Keratinocyte (primary cell): ENCODE measurements at regions not wholly inside any gene's neighbourhood (a gene's known extent, or its start where the extent isn't known, plus 50 kb on each side); places are given as distances from the start of the nearest gene placed in this dataset.
"Not testable (repeated sequence)": the region's sequence is repeated elsewhere in the genome, so short reads cannot be mapped to it uniquely, and the experiment has no call there.

Experiments
- DNase-seq: peaks from one replicate; pipeline ENCODE4 v3.0.0-alpha.2; 2011; ENCODE audit warnings: low read depth, missing footprints, low spot score
- FAIRE-seq: peaks from 2 replicates; lab custom pipeline; 2011; peaks lifted over from hg19 to GRCh38; lab: Jason Lieb, UNC
- H2AFZ ChIP-seq: 2 replicates; pipeline ENCODE4 v1.6.0; 2012; ENCODE audit warnings: low read length, control low read depth, inconsistent platforms; ENCODE audit not compliant: control insufficient read depth
- H3K27ac ChIP-seq: 2 replicates; pipeline ENCODE4 v1.5.1; 2011; ENCODE audit warnings: low read length; ENCODE audit not compliant: control insufficient read depth, insufficient read depth
- H3K27me3 ChIP-seq: 3 replicates; pipeline ENCODE4 v1.6.0; 2011; ENCODE audit warnings: low read length; ENCODE audit not compliant: control insufficient read depth, insufficient read depth; ENCODE audit errors: extremely low read depth
- H3K36me3 ChIP-seq, 2 experiments: 2 replicates in 1 of 2; 3 replicates in 1 of 2; pipeline ENCODE4 v1.5.1; 2011; ENCODE audit warnings: low read length in 2 of 2, mild to moderate bottlenecking in 1 of 2; ENCODE audit not compliant: control insufficient read depth in 2 of 2, insufficient read depth in 2 of 2; ENCODE audit errors: extremely low read depth in 1 of 2
- H3K4me1 ChIP-seq: 3 replicates; pipeline ENCODE4 v1.5.1; 2011; ENCODE audit warnings: low read length; ENCODE audit not compliant: control insufficient read depth, insufficient read depth; ENCODE audit errors: extremely low read depth
- H3K4me2 ChIP-seq: 3 replicates; pipeline ENCODE4 v1.6.0; 2011; ENCODE audit warnings: low read depth, low read length; ENCODE audit not compliant: control insufficient read depth, insufficient read depth; ENCODE audit errors: extremely low read depth
- H3K4me3 ChIP-seq, 3 experiments: fragments of 200-600 bp in 1 of 3; sonication (generic) in 1 of 3; 2 replicates in 2 of 3; 3 replicates in 1 of 3; pipeline ENCODE4 v1.5.1; 2011 to 2016; ENCODE audit warnings: low read length in 3 of 3, mild to moderate bottlenecking in 3 of 3, control low read depth in 2 of 3, inconsistent platforms in 1 of 3, low read depth in 1 of 3, mixed read lengths in 1 of 3, mixed run types in 1 of 3, moderate library complexity in 1 of 3; ENCODE audit not compliant: control insufficient read depth in 2 of 3, insufficient read depth in 2 of 3; ENCODE audit errors: extremely low read depth in 1 of 3
- H3K79me2 ChIP-seq: 2 replicates; pipeline ENCODE4 v1.6.0; 2012; ENCODE audit warnings: low read length; ENCODE audit not compliant: control insufficient read depth, insufficient read depth
- H3K9ac ChIP-seq: 3 replicates; pipeline ENCODE4 v1.6.0; 2011; ENCODE audit warnings: low read length; ENCODE audit not compliant: control insufficient read depth, insufficient read depth; ENCODE audit errors: extremely low read depth
- H3K9me1 ChIP-seq: 3 replicates; pipeline ENCODE4 v1.6.0; 2011; ENCODE audit warnings: low read length; ENCODE audit not compliant: control insufficient read depth, insufficient read depth; ENCODE audit errors: extremely low read depth
- H3K9me3 ChIP-seq: 2 replicates; pipeline ENCODE4 v1.5.1; 2012; ENCODE audit warnings: low read depth, low read length; ENCODE audit not compliant: control insufficient read depth
- H4K20me1 ChIP-seq: 3 replicates; pipeline ENCODE4 v1.6.0; 2011; ENCODE audit warnings: low read length; ENCODE audit not compliant: control insufficient read depth, insufficient read depth; ENCODE audit errors: extremely low read depth
- EZH2 ChIP-seq: IDR thresholded peaks from one replicate; pipeline ENCODE4 v1.6.1; 2012; ENCODE audit warnings: inconsistent platforms, mild to moderate bottlenecking, low read length, moderate library complexity
- dilution Hi-C: fragments of 300-500 bp; cut with MboI; formaldehyde crosslinking; loops from one replicate; pipeline ENCODE4 v1.7.0; 2020; ENCODE audit warnings: low sequenced_read_pairs; ENCODE audit not compliant: extremely low pct_ligation_motif_present
- TF ChIP-seq, protein P1 (sequence below), 3 experiments: IDR thresholded peaks in 1 of 3; conservative IDR thresholded peaks in 1 of 3; optimal IDR thresholded peaks in 1 of 3; 2 replicates in 2 of 3; 3 replicates in 1 of 3; pipeline versions ENCODE3 to v1.5.1; 2011; ENCODE audit warnings: low read length in 3 of 3, mild to moderate bottlenecking in 3 of 3, moderate library complexity in 2 of 3, control low read depth in 1 of 3, inconsistent platforms in 1 of 3; ENCODE audit not compliant: insufficient read depth in 2 of 3; ENCODE audit errors: extremely low read depth in 1 of 3

DNA sequence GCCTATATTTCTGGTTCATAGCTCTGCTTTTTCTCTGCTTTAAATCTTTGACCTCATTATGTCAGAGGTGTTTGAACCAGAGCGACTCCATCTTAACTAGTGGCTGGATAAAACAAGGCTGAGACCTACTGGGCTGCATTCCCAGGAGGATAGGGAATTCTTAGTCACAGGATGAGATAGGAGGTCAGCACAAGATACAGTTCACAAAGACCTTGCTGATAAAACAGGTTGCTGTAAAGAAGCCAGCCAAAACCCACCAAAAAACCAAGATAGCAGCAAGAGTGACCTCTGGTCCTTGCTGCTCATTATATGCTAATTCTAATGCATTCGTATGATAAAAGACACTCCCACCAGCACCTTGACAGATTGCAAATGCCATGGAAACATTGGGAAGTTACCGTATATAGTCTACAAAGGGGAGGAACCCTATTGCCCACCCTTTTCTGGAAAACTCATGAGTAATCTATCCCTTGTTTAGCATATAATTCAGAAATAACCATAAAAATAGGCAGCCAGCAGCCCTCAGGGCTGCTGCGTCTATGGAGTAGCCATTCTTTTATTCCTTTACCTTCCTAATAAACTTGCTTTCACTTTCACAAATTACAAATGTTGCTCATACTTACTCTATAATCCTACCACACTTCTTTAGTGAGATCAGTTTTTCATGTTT is 193.9 kb downstream of the NAF1 start:
- no peak for TF ChIP-seq EZH2
- no peaks in the 10 kb centered on the region for H3K4me1 ChIP-seq
- no peak for FAIRE-seq
- no peaks in the 10 kb centered on the region for H3K79me2 ChIP-seq
- no peak overlapping the region for H3K9ac ChIP-seq
- H3K4me2 ChIP-seq = no peak overlapping the region
- H3K27me3 ChIP-seq = no peaks in the 10 kb centered on the region
- H3K4me3 ChIP-seq = no peak overlapping the region
- H3K9me3 ChIP-seq = no peaks in the 10 kb centered on the region
- DNase-seq = no peak
- H2AFZ ChIP-seq = no peak overlapping the region
- dilution Hi-C loops = no loop called here
- no peaks in the 10 kb centered on the region for H3K36me3 ChIP-seq
- H3K27ac ChIP-seq = no peak overlapping the region
- no peaks in the 10 kb centered on the region for H3K9me1 ChIP-seq
- H4K20me1 ChIP-seq = no peaks in the 10 kb centered on the region

DNA sequence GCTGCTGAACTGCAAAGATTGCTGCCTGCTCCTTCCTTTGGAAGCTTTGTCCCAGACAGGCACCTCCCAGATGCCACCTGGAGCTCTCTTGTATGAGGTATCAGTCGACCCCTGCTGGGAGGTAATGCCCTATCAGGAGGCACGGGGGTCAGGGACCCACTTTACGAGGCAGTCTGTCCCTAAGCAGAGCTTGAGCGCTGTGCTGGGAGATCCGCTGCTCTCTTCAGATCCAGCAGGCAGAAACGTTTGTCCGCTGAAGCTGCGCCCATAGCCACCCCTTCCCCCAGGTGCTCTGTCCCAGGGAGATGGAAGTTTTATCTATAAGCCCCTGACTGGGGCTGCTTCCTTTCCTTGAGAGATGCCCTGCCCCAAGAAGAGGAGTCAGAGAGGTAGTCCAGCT is 197.5 kb downstream of the NAF1 start:
- H2AFZ ChIP-seq = no peak overlapping the region
- no peak overlapping the region for H3K4me3 ChIP-seq
- dilution Hi-C loops = no loop called here
- FAIRE-seq (no peak), DNase-seq (no peak)
- no peak overlapping the region for H3K4me2 ChIP-seq
- no peaks in the 10 kb centered on the region for H3K36me3 ChIP-seq
- no peaks in the 10 kb centered on the region for H4K20me1 ChIP-seq
- TF ChIP-seq, protein P1, sequence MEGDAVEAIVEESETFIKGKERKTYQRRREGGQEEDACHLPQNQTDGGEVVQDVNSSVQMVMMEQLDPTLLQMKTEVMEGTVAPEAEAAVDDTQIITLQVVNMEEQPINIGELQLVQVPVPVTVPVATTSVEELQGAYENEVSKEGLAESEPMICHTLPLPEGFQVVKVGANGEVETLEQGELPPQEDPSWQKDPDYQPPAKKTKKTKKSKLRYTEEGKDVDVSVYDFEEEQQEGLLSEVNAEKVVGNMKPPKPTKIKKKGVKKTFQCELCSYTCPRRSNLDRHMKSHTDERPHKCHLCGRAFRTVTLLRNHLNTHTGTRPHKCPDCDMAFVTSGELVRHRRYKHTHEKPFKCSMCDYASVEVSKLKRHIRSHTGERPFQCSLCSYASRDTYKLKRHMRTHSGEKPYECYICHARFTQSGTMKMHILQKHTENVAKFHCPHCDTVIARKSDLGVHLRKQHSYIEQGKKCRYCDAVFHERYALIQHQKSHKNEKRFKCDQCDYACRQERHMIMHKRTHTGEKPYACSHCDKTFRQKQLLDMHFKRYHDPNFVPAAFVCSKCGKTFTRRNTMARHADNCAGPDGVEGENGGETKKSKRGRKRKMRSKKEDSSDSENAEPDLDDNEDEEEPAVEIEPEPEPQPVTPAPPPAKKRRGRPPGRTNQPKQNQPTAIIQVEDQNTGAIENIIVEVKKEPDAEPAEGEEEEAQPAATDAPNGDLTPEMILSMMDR (optimal IDR thresholded peaks at IDR 0.05 in 1 of 3, IDR thresholded peaks at IDR 0.05 in 1 of 3, conservative IDR thresholded peaks at IDR 0.05 in 1 of 3; ENCODE audit: extremely low read depth in 1 of 3, insufficient read depth in 2 of 3, low read length in 3 of 3) = no peak
- TF ChIP-seq EZH2 = no peak
- no peaks in the 10 kb centered on the region for H3K4me1 ChIP-seq
- H3K9me1 ChIP-seq = no peaks in the 10 kb centered on the region
- H3K9ac ChIP-seq = no peak overlapping the region
- H3K27ac ChIP-seq = no peak overlapping the region
- no peaks in the 10 kb centered on the region for H3K79me2 ChIP-seq
- no peaks in the 10 kb centered on the region for H3K27me3 ChIP-seq
- no peaks in the 10 kb centered on the region for H3K9me3 ChIP-seq

DNA sequence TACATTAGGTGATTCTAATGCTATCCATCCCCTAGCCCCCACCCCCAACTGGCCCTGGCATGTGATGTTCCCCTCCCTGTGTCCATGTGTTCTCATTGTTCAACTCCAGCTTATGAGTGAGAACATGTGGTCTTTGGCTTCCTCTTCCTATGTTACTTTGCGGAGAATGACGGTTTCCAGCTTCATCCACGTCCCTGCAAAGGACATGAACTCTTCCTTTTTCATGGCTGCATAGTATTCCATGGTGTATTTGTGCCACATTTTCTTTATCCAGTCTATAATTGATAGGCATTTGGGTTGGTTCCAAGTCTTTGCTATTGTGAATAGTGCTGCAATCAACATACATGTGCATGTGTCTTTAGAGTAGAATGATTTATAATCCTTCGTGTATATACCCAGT is 200.7 kb downstream of the NAF1 start:
- FAIRE-seq = not testable (repeated sequence)

More for the DNA sequence above, 200.7 kb downstream of the NAF1 start:
- H3K4me1 ChIP-seq, H3K9me3 ChIP-seq, dilution Hi-C loops, DNase-seq, H3K9me1 ChIP-seq, H4K20me1 ChIP-seq, H3K4me3 ChIP-seq, H2AFZ ChIP-seq, H3K36me3 ChIP-seq, H3K79me2 ChIP-seq, H3K27ac ChIP-seq, H3K27me3 ChIP-seq, H3K4me2 ChIP-seq, H3K9ac ChIP-seq: not testable (repeated sequence)
